HUDEP-2 (cell line): ENCODE measurements at regions not wholly inside any gene's neighbourhood (a gene's known extent, or its start where the extent isn't known, plus 50 kb on each side); places are given as distances from the start of the nearest gene placed in this dataset.

Experiments
- DNase-seq, 76 experiments: peaks; one replicate each; lab custom pipeline; 2025; ENCODE audit not compliant: unreplicated experiment in 76 of 76; lab: John Stamatoyannopoulos, UW

DNA sequence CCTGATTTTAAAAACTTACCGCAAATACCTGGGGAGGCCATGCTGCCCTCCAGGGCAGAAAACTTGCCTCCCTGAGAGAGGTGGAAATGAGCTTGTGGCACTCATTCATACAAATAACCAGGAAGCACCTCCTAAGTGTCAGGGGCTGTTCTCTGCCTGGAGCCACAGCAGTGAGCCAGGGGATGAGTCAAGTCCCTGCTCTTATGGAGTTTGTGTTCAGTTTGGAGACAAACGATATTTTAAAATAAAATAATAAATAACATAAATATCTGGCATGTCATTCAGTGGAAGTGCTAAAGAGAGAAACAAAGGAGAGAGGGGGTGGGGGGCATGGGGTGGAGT is 313.8 kb downstream of the C16orf95 start:
- DNase-seq, result no peak

DNA sequence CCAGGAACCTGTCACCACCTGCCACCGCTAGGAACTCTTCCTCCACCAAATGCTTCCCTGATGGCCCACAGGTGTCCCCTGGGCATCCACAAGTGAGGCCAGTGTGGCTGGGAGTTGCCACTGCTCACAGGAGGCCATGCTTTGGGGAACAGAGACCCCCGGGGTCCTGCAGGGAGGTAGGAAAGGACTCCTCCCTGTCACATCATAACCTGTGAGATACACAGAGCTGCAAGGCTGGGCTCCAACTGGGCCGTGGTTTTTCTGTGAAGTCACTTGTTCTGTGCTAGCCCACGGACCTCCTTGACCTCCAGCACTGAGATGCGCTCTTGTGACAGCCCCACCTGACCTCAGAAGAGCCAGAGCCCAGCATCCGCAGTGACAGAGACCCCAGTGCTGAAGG is 311.2 kb downstream of the C16orf95 start:
- no peak for DNase-seq

DNA sequence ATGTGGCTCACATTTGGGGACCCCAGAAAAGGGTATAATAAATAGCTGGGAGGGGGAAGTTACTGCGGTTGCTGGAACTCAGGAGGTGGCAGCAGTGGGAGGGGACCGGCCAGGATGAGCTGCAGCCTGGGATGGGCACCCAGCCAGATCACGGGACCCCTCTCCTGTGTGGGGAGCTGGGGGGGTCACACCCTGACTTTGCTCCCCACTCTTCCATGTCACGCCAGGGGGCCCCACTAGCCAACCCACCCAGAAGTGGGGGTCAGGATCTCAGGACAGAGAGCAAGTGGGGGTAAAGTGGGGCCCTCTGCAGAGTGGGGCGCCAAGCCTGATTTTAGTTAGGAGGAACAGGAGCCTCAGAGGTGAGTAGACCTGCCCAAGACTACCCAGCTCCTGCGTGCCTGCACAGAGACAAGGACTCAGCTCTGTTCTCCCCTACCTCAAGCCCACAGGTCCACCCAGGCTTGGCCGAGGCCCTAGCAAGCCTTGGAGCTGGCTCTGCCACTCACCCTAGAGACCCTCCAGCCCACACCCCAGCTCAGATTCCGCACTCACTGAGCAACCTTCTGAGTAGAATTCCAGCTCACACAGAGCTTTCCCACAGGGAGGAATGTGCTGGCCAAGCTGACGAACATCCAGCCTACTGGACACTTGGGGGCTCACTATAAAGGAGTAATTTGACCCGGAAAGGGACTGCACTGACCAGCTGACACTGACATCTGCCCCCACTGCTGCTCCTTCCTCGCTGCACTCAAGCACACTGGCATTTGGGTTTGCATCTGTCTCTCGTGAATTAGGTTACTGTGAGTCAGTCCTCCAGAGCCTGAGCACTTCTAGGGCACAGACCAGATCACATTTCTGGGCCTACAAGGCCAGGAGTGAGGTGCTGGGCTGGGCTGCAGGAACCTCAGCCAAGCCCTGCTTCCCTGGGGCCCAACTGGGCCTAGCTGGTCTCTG is 310.1 kb downstream of the C16orf95 start:
- DNase-seq, result no peak

DNA sequence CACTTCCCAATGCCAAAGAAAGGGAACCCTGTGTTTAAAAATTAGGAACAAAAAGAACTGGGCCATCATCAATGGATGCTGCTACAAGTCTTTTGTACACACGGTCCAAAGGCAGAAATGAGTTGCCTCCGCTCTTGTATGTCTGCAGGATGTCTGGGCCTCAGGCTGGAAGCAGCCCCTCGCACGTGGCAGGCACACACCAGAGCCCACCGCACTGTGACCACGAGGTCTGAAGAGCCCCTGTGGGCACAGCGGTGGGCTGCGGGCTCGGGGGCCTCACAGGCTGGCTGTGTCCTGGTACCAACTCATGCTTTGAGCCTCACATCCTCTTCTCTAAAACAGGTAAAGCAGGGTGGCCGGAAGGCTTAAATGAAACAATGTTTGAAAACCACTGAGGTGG is 309.3 kb downstream of the C16orf95 start:
- no peak for DNase-seq

DNA sequence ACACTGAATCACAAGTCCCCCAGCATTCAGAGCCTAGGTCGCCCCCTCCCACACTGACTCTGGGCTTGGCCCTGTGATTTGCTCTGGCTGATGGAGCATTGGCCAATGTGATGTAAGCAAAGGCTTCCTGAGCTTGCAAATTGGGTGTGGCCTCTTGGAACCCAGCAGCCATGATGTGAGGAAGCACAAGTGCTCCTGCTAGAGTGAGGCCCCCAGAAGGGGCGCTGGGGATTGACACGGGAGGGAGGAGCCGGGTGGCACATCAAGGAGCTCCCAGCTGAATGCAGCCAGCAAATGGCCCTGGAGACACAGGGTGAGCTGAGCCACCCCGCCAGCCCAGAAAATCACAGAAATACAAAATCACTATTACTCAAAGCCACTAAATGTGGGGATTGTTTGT is 308.5 kb downstream of the C16orf95 start:
- no peak for DNase-seq

DNA sequence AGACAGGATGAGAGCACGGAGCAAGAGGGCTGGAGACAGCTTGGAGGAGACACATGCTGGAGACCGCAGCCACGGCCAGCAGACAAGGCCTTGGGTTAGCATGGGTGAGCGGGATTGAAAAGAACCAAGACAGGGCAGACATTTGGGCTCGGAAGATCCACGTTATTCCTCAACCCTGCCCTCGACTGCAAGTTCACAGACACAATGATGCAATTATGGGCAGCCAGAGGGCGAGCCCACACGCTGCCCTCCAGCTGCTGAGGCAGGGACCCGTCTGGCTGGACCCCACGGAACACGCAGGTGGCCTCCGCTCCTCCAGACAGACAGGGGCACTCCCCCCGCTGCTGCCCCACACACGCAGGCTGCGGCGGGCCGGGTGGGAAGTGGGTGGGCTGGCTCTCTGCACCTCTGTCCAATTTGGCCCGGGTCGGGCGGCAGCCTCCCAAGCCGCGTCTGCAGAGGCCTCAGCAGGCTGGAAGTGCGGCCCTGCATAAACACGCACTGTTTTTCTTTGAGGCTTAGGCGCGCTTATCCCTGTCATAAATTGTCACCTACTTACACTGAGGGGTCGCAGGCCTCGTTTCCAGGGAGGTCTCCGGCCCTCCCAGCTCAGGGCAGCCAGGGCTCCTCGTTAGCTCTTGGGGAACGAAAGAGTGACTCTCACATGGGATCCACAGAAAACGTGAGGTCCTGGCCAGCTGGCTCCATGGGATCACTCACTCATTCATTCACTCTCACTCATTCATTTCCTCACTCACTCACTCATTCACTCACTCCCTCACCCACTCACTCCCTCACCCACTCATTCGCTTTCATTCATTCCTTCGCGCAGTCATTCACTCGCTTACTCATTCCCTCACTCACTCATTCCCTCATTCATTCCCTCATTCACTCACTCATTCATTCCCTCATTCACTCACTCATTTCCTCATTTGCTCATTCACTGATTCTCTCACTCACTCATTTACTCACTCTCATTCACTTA is 303.9 kb downstream of the C16orf95 start:
- no peak for DNase-seq

DNA sequence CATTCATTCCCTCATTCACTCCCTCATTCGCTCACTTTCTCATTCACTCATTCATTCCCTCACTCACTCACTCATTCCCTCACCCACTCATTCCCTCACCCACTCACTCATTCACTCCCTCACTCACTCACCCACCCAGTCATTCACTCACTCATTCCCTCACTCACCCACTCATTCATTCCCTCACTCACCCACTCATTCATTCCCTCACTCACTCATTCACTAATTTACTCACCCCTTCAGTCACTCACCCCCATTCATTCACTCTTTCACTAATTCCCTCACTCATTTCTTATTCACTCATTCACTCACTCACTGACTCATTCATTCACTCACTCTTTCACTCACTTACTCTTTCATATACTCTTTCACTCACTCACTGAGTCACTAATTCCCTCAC is 303.1 kb downstream of the C16orf95 start:
- DNase-seq, result no peak

DNA sequence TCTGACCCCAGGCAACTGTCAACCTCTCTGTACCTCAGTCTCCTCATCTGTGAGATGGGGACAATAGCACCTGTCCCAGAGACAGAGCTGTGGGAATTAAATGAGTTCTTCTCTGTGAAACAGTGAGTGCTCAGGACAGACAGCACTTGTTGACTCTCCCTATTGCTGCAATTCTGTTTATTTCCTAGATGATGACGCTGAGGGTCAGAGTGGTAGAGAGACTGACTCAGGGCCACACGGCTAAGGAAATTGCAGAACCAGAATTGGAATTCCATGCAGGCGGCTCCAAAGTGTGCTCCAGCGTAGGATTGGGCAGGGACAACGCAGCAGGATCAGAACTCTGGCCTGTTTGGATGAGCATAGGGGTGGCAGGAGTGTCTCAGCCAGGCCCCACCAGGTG is 302.2 kb downstream of the C16orf95 start:
- no peak for DNase-seq

DNA sequence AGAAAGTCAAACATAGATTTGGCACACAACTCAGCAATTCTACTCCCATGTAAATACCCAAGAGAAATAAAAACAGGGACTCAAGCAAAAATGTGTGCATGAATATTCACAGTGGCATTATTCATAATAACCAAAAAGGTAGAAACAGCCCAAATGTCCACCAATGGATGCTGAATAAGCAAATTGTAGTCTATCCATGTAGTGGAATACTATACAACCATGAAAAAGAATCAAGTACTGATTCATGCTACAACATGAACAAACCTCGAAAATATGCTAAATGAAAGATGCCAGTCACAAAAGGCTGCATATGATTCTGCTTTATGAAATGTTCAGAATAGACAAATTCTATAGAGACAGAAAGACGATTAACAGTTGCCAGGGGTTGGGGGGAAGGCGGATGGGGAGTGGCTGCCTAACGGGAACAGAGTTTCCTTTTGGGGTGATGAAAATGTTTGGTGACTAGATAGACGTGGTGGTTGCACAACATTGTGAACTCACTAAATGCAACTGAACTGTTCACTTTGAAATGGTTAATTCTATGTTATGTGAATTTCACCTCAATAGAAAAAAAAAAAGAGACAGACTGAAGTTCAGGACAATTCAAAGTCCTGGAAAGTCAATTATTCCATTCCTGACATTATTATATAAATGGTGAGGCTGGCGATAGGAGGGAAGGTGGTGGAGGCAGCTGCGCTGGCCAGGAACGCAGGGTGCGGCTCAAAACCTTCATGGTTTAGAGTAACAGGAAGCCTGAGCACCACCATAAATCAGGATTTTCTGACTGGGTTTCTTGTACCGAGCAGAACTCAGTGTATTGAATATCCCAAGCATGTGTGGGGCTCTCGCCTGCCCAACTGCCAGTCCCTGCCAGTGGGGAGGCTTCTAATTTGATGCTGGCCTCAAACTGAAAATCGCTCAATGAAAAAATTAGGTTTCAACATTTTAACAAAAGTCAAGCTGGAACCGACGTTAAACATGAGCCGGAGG is 300.9 kb downstream of the C16orf95 start:
- DNase-seq, result no peak

DNA sequence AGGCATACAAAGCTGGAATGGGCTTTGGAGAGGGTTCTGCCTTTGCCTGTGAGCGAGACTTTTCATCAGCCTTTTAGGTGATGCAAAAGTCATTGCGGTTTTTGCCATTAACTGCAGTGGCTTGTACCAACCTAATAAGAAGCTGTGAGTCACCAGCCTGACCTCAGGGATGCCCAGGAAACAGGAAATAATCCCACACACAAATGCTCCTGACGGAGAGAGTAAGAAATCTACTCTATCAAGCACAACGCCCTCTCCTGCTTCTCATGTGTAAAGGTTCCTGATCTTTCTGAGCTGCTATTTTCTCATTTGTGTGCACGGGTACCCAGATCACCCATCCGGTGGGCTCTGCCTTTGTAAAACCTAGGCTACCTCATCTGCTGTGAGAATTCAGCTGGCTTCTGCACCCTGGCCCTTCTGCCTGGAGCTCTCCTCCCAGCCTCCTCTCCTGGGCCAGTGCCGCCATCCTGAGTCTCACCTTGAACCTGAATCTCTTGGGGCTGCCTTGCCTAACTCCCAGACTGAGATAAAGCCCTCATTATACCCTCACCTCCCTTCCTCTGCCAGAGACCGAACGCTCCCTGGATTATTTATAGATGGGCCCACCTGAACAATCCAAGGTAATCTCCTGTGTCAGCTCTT is 299.7 kb downstream of the C16orf95 start:
- no peak for DNase-seq

DNA sequence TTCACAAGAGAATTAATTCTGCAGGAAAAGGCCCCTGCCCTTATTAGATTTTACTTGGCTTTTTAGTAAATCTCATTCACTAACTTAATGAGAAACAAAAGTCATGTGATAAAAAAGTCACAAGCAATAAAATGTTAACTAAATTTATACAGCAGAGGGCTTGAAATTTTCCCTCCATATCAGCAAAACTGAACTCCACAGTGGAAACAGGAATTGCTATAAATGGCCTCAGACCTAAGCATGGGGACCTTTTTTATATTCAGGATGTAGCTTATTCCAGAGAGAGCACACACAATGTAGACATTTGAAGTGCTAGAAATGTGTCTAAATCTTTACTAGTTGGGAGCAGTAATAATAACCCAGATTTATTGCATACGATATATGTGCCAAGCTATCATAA is 291.5 kb downstream of the C16orf95 start:
- DNase-seq, result no peak

DNA sequence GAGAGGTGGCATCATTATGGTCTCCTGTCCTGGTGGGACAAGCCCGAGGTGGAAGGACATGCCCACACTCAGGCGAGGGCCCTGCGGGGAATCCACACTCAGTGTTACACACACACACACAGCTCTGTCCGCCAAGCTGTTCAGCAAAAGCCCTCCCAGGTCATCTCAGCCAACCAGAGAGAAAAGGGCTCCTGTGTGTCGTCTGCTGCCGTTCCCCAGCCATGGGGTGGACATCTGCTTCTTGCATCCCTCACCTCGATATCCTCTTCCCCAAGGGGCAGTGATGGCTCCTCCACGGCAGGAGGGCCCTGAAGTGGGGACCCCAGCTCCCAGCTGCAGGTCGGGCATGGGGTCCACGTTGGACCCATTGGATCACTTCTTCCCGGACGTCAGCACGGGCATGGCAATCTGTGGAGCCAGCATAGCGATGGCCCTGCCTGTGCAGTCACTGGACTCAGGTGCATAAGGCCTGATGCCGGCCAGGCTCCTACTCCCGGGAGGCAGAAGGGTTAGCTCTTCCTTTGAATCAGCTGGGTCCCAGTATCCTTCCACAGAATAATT is 290.1 kb downstream of the C16orf95 start:
- no peak for DNase-seq

DNA sequence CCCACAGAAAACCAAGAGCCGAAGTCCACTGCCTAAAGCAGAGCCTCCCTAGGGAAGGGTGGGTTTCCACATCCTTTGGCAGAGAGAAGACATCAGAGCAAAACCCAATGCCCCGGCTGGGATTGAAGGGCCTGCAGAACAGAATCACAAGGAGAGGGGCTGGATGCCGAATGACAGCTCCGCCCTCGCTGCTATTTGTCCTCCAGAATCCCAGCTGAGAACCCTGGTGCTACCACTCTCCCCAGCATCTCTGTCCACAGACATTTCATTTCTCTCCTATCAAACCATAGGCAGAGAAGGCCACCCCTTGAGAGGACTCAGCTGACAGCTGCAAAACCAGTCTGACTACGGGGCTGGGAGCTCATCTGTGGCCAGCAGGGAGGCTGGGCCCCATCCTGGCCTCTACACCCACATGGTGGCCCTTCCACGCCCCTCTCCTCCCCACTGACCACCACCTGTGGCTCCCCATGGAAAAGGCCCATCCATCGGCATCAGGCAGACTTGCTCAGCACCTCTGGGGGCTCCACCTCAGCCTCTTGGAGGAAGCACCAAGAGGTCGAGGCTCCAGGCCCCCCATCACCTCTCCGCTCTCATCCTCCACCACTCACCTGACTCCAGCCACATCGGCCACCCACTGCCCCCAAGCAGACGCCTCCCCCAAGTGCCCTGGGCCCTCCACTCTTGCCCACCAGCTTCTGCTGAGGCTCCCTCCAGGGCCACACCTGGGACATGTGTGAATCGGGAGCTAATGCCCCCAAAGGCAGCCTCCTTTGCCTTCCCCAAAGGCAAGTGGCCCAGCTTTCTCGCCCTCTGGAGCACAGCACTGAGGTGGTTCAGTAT is 288.5 kb downstream of the C16orf95 start:
- no peak for DNase-seq

DNA sequence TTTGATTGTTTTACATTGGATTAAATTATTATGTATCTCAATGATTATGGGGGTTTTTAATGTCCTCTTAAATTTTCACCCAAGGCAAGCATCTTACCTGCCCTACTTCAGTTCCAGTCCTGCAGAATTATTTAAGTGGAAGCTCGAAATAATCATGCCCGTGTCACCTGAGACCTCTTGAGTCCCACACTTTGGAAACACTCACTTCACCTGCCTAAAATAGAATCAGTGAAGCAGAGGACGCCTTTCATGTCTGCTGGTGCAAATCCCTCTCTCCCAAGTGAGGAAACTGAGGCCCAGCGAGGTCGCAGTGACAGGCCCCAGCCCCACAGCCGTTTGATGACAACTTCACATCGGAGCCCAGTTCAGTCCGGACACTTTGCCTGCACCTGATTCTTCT is 284.6 kb downstream of the C16orf95 start:
- DNase-seq, result no peak

DNA sequence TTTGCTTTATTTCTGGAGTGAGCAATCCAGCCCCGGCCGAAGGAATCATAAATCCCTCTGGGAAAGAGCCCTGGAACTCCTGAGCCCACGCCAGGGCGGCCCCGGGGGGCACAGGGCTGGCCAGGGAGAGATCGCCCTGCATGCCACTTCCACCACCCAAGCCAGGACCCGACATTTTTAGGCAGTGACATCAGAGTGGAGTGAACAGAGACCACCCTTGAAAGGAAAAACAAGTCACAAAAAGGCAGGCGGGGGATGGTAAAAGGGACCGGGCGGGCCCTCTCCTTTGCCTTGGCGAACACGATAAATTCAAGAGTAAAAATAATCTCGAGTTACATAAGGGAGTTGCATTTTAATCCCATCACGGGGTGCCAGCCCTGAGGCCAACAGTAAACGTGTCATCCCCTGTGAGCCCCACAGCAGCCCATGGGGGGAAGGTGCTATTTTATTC is 284.1 kb downstream of the C16orf95 start:
- DNase-seq, result no peak

DNA sequence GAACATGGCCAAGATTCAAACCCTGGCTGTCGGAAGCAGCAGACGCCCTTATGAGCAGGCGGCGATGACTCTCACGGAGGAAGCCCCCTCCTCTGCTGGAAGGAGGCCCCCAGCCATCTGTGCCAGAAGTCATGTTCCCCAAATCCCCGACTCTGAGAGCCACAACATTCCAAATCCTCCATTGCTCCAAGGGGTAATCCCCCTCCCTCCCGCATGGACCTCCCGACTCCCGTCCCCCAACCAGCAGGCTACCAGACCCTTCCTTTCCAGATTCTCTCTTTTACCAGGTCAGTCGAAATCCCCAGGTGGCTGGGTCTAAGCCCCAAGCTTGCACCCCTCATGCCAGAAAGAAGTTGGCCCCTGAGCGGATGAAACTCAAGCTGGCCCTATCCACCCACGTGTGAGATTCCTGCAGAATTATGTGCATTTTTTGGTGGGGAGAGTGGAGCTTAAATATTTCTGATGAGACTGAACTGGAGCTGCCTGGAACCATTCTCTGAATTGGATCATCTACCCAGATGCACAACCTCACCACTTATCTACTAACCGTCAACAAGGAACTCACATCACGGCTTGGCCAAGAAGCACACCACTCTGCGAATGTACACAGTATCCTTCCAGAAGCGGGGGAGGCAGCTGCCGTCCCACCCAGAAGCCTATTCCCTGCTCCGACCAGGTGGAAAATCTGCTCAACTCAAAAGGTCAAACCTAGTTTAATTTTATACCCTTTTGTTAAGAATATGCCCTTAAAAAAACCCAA is 283.5 kb downstream of the C16orf95 start:
- DNase-seq, result no peak

DNA sequence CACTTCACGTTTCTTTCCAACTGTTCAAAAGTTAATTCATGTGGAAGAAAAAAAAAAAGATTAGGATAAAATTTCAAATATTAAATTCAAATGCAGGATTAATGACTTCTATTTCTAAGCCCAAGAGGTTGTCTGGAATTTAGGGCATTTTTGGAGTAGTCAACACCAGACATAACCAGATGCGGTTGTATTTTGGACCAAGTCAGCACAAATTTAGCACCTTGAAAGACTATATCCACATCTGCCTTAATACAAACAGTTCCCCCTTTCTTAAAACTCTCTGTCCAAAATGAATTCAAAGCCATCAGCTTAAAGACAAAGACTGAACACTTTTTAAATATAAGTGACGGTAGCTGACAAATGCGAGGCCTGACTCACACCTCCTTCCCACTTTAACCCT is 282.9 kb downstream of the C16orf95 start:
- no peak for DNase-seq

DNA sequence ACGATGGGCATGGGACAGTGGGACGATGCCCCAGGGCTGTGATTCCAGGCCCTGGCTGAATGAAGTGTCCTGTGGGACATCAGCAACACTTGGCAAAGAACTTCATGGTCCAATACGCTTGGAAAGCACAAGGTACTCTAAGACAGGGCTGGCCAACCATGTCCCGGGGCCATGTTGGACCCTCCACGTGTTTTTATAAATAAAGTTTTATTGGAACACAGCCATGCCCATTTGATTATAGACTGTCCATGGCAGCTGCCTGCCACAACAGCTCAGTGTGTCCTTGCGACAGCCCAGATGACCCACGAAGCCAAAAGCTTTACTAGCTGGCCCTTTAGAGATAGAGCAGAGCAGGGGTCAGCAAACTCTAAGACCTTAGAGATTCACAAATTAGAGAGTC is 282.1 kb downstream of the C16orf95 start:
- DNase-seq, result no peak
